ENCODE measurements at regions not wholly inside any gene's neighbourhood (a gene's known extent, or its start where the extent isn't known, plus 50 kb on each side); places are given as distances from the start of the nearest gene placed in this dataset.

- Histone ChIP-seq H3K9me3 (ENCODE audit: control extremely low read depth in 1 of 5, control insufficient read depth in 4 of 5, insufficient read depth in 2 of 5, low read depth in 1 of 5, low read length in 4 of 5) (no peaks in the 10 kb centered on the region), H3K4me3 (ENCODE audit: control insufficient read depth in 1 of 7, extremely low read depth in 1 of 7, insufficient read depth in 4 of 7, low read depth in 2 of 7, low read length in 6 of 7) (no peak overlapping the region), H3K27me3 (replicated peaks in 2 of 5; ENCODE audit: control insufficient read depth in 4 of 5, insufficient read depth in 5 of 5, low read length in 4 of 5) (no peaks in the 10 kb centered on the region), H3K4me1 (ENCODE audit: control extremely low read depth in 1 of 4, control insufficient read depth in 4 of 4, insufficient read depth in 4 of 4, low read length in 3 of 4) (no peaks in the 10 kb centered on the region), H3K36me3 (ENCODE audit: control insufficient read depth in 4 of 4, insufficient read depth in 4 of 4, low read length in 3 of 4) (no peaks in the 10 kb centered on the region), H3K27ac (ENCODE audit: insufficient read depth in 1 of 2, low read depth in 1 of 2, low read length in 2 of 2, poor library complexity in 1 of 2, severe bottlenecking in 2 of 2) (no peak overlapping the region)
- no peak for DNase-seq
- WGBS (ENCODE audit: insufficient coverage): 87% methylated on average over 9 of the region's 10 CpGs
- ChIA-PET POLR2A (no interaction called here), CTCF (interaction anchor here (0.7 kb wide), 1 partner anchor 20 kb away, joined by 3 read pairs; no protein-coding TSS in a partner anchor)
Observed at GRCh38 chr13:20344836-20345490, 112.8 kb upstream of the GJB6 start.

GRCh38 chr13:20342311-20342710 is 110.2 kb upstream of the GJB6 start:
- Histone ChIP-seq H3K4me1 (ENCODE audit: control extremely low read depth in 1 of 4, control insufficient read depth in 4 of 4, insufficient read depth in 4 of 4, low read length in 3 of 4) (peaks cover 0 to 5% (median 0%) of the 10 kb centered on the region in 4 experiments), H3K27me3 (replicated peaks in 2 of 5; ENCODE audit: control insufficient read depth in 4 of 5, insufficient read depth in 5 of 5, low read length in 4 of 5) (no peaks in the 10 kb centered on the region), H3K27ac (ENCODE audit: insufficient read depth in 1 of 2, low read depth in 1 of 2, low read length in 2 of 2, poor library complexity in 1 of 2, severe bottlenecking in 2 of 2) (no peak overlapping the region), H3K4me3 (ENCODE audit: control insufficient read depth in 1 of 7, extremely low read depth in 1 of 7, insufficient read depth in 4 of 7, low read depth in 2 of 7, low read length in 6 of 7) (no peak overlapping the region), H3K9me3 (ENCODE audit: control extremely low read depth in 1 of 5, control insufficient read depth in 4 of 5, insufficient read depth in 2 of 5, low read depth in 1 of 5, low read length in 4 of 5) (no peaks in the 10 kb centered on the region), H3K36me3 (ENCODE audit: control insufficient read depth in 4 of 4, insufficient read depth in 4 of 4, low read length in 3 of 4) (no peaks in the 10 kb centered on the region)
- WGBS (ENCODE audit: insufficient coverage): no CpG with 5 or more reads among the region's 3 CpGs
- DNase-seq: no peak
- POLR2A ChIA-PET: no interaction called here
- CTCF ChIA-PET: no interaction called here

- Histone ChIP-seq H3K9me3 (ENCODE audit: control extremely low read depth in 1 of 5, control insufficient read depth in 4 of 5, insufficient read depth in 2 of 5, low read depth in 1 of 5, low read length in 4 of 5) (no peaks in the 10 kb centered on the region), H3K27me3 (replicated peaks in 2 of 5; ENCODE audit: control insufficient read depth in 4 of 5, insufficient read depth in 5 of 5, low read length in 4 of 5) (no peaks in the 10 kb centered on the region), H3K36me3 (ENCODE audit: control insufficient read depth in 4 of 4, insufficient read depth in 4 of 4, low read length in 3 of 4) (no peaks in the 10 kb centered on the region), H3K27ac (ENCODE audit: insufficient read depth in 1 of 2, low read depth in 1 of 2, low read length in 2 of 2, poor library complexity in 1 of 2, severe bottlenecking in 2 of 2) (no peak overlapping the region), H3K4me3 (ENCODE audit: control insufficient read depth in 1 of 7, extremely low read depth in 1 of 7, insufficient read depth in 4 of 7, low read depth in 2 of 7, low read length in 6 of 7) (no peak overlapping the region), H3K4me1 (ENCODE audit: control extremely low read depth in 1 of 4, control insufficient read depth in 4 of 4, insufficient read depth in 4 of 4, low read length in 3 of 4) (peaks cover 0 to 5% (median 0%) of the 10 kb centered on the region in 4 experiments)
- POLR2A ChIA-PET: no interaction called here
- WGBS (ENCODE audit: insufficient coverage): 80% methylated on average over 1 of the region's 10 CpGs
- CTCF ChIA-PET: no interaction called here
- no peak for DNase-seq
Observed at GRCh38 chr13:20340759-20341171, 108.6 kb upstream of the GJB6 start.

- Histone ChIP-seq H3K36me3 (ENCODE audit: control insufficient read depth in 4 of 4, insufficient read depth in 4 of 4, low read length in 3 of 4) (no peaks in the 10 kb centered on the region), H3K27ac (ENCODE audit: insufficient read depth in 1 of 2, low read depth in 1 of 2, low read length in 2 of 2, poor library complexity in 1 of 2, severe bottlenecking in 2 of 2) (no peak overlapping the region), H3K9me3 (ENCODE audit: control extremely low read depth in 1 of 5, control insufficient read depth in 4 of 5, insufficient read depth in 2 of 5, low read depth in 1 of 5, low read length in 4 of 5) (no peaks in the 10 kb centered on the region), H3K27me3 (replicated peaks in 2 of 5; ENCODE audit: control insufficient read depth in 4 of 5, insufficient read depth in 5 of 5, low read length in 4 of 5) (no peaks in the 10 kb centered on the region), H3K4me3 (ENCODE audit: control insufficient read depth in 1 of 7, extremely low read depth in 1 of 7, insufficient read depth in 4 of 7, low read depth in 2 of 7, low read length in 6 of 7) (no peak overlapping the region), H3K4me1 (ENCODE audit: control extremely low read depth in 1 of 4, control insufficient read depth in 4 of 4, insufficient read depth in 4 of 4, low read length in 3 of 4) (peaks cover 0 to 5% (median 0%) of the 10 kb centered on the region in 4 experiments)
- ChIA-PET CTCF (no interaction called here), POLR2A (no interaction called here)
- DNase-seq: no peak
- WGBS (ENCODE audit: insufficient coverage): 83% methylated on average over 7 of the region's 12 CpGs
Observed at GRCh38 chr13:20340136-20340758, 108.1 kb upstream of the GJB6 start.

- H3K9me3 ChIP-seq (ENCODE audit: control extremely low read depth in 1 of 5, control insufficient read depth in 4 of 5, insufficient read depth in 2 of 5, low read depth in 1 of 5, low read length in 4 of 5): no peaks in the 10 kb centered on the region
- peaks cover 0 to 5% (median 0%) of the 10 kb centered on the region in 4 experiments for H3K4me1 ChIP-seq (ENCODE audit: control extremely low read depth in 1 of 4, control insufficient read depth in 4 of 4, insufficient read depth in 4 of 4, low read length in 3 of 4)
- H3K27ac ChIP-seq (ENCODE audit: insufficient read depth in 1 of 2, low read depth in 1 of 2, low read length in 2 of 2, poor library complexity in 1 of 2, severe bottlenecking in 2 of 2): no peak overlapping the region
- DNase-seq: peak in 1 of 3 donors; percentile 5
- H3K27me3 ChIP-seq (replicated peaks in 2 of 5; ENCODE audit: control insufficient read depth in 4 of 5, insufficient read depth in 5 of 5, low read length in 4 of 5): no peaks in the 10 kb centered on the region
- no peak overlapping the region for H3K4me3 ChIP-seq (ENCODE audit: control insufficient read depth in 1 of 7, extremely low read depth in 1 of 7, insufficient read depth in 4 of 7, low read depth in 2 of 7, low read length in 6 of 7)
- CTCF ChIA-PET: no interaction called here
- H3K36me3 ChIP-seq (ENCODE audit: control insufficient read depth in 4 of 4, insufficient read depth in 4 of 4, low read length in 3 of 4): no peaks in the 10 kb centered on the region
- POLR2A ChIA-PET: no interaction called here
- WGBS (ENCODE audit: insufficient coverage): 96% methylated on average over 4 of the region's 5 CpGs
Observed at GRCh38 chr13:20337884-20338551, 105.9 kb upstream of the GJB6 start.

- no peak overlapping the region for H3K27ac ChIP-seq (ENCODE audit: insufficient read depth in 1 of 2, low read depth in 1 of 2, low read length in 2 of 2, poor library complexity in 1 of 2, severe bottlenecking in 2 of 2)
- H3K9me3 ChIP-seq (ENCODE audit: control extremely low read depth in 1 of 5, control insufficient read depth in 4 of 5, insufficient read depth in 2 of 5, low read depth in 1 of 5, low read length in 4 of 5): no peaks in the 10 kb centered on the region
- ChIA-PET CTCF (no interaction called here), POLR2A (no interaction called here)
- no peak overlapping the region for H3K4me3 ChIP-seq (ENCODE audit: control insufficient read depth in 1 of 7, extremely low read depth in 1 of 7, insufficient read depth in 4 of 7, low read depth in 2 of 7, low read length in 6 of 7)
- peaks cover 0 to 5% (median 0%) of the 10 kb centered on the region in 4 experiments for H3K4me1 ChIP-seq (ENCODE audit: control extremely low read depth in 1 of 4, control insufficient read depth in 4 of 4, insufficient read depth in 4 of 4, low read length in 3 of 4)
- peaks cover 0 to 5% (median 0%) of the 10 kb centered on the region in 5 experiments for H3K27me3 ChIP-seq (replicated peaks in 2 of 5; ENCODE audit: control insufficient read depth in 4 of 5, insufficient read depth in 5 of 5, low read length in 4 of 5)
- no CpG with 5 or more reads among the region's 4 CpGs for WGBS (ENCODE audit: insufficient coverage)
- no peak for DNase-seq
- no peaks in the 10 kb centered on the region for H3K36me3 ChIP-seq (ENCODE audit: control insufficient read depth in 4 of 4, insufficient read depth in 4 of 4, low read length in 3 of 4)
Observed at GRCh38 chr13:20336761-20337160, 104.6 kb upstream of the GJB6 start.

- POLR2A ChIA-PET: no interaction called here
- peaks cover 0 to 5% (median 0%) of the 10 kb centered on the region in 5 experiments for H3K27me3 ChIP-seq (replicated peaks in 2 of 5; ENCODE audit: control insufficient read depth in 4 of 5, insufficient read depth in 5 of 5, low read length in 4 of 5)
- no peak overlapping the region for H3K27ac ChIP-seq (ENCODE audit: insufficient read depth in 1 of 2, low read depth in 1 of 2, low read length in 2 of 2, poor library complexity in 1 of 2, severe bottlenecking in 2 of 2)
- WGBS (ENCODE audit: insufficient coverage): 98% methylated on average over 5 of the region's 6 CpGs
- H3K4me3 ChIP-seq (ENCODE audit: control insufficient read depth in 1 of 7, extremely low read depth in 1 of 7, insufficient read depth in 4 of 7, low read depth in 2 of 7, low read length in 6 of 7): no peak overlapping the region
- DNase-seq: no peak
- H3K4me1 ChIP-seq (ENCODE audit: control extremely low read depth in 1 of 4, control insufficient read depth in 4 of 4, insufficient read depth in 4 of 4, low read length in 3 of 4): peaks cover 0 to 5% (median 0%) of the 10 kb centered on the region in 4 experiments
- no peaks in the 10 kb centered on the region for H3K9me3 ChIP-seq (ENCODE audit: control extremely low read depth in 1 of 5, control insufficient read depth in 4 of 5, insufficient read depth in 2 of 5, low read depth in 1 of 5, low read length in 4 of 5)
- CTCF ChIA-PET: no interaction called here
- H3K36me3 ChIP-seq (ENCODE audit: control insufficient read depth in 4 of 4, insufficient read depth in 4 of 4, low read length in 3 of 4): no peaks in the 10 kb centered on the region
Observed at GRCh38 chr13:20334309-20334708, 102.2 kb upstream of the GJB6 start.
